NCI-H2029 (cell line): ENCODE measurements at regions not wholly inside any gene's neighbourhood (a gene's known extent, or its start where the extent isn't known, plus 50 kb on each side); places are given as distances from the start of the nearest gene placed in this dataset.

ENCODE experiments used
- DNase-seq: peaks from one replicate; lab custom pipeline; 2025; lab: John Stamatoyannopoulos, UW

GRCh38 chr20:60695226-60696000 is 556.6 kb upstream of the CDH4 start:
- no peak for DNase-seq

GRCh38 chr20:60697252-60697651 is 554.8 kb upstream of the CDH4 start:
- DNase-seq: no peak

GRCh38 chr20:60700728-60701127 is 551.3 kb upstream of the CDH4 start:
- no peak for DNase-seq

- no peak for DNase-seq
Measured at GRCh38 chr20:60704147-60704546, 547.9 kb upstream of the CDH4 start.

- DNase-seq: no peak
Measured at GRCh38 chr20:60713396-60713795, 538.7 kb upstream of the CDH4 start.

GRCh38 chr20:60715172-60715571 is 536.9 kb upstream of the CDH4 start:
- no peak for DNase-seq

GRCh38 chr20:60718743-60719480 is 533.1 kb upstream of the CDH4 start:
- DNase-seq: peak; percentile 44

- DNase-seq: no peak
Measured at GRCh38 chr20:60725311-60725906, 526.7 kb upstream of the CDH4 start.

- DNase-seq: no peak
Measured at GRCh38 chr20:60727425-60727824, 524.6 kb upstream of the CDH4 start.

- DNase-seq: no peak
Measured at GRCh38 chr20:60728705-60729104, 523.4 kb upstream of the CDH4 start.

- no peak for DNase-seq
Measured at GRCh38 chr20:60729135-60729900, 522.7 kb upstream of the CDH4 start.

- DNase-seq: no peak
Measured at GRCh38 chr20:60732322-60732721, 519.7 kb upstream of the CDH4 start.

- DNase-seq: no peak
Measured at GRCh38 chr20:60748086-60748485, 504.0 kb upstream of the CDH4 start.

- DNase-seq: no peak
Measured at GRCh38 chr20:60749804-60750602, 502.1 kb upstream of the CDH4 start.

- no peak for DNase-seq
Measured at GRCh38 chr20:60750909-60751308, 501.2 kb upstream of the CDH4 start.

- no peak for DNase-seq
Measured at GRCh38 chr20:60751826-60752225, 500.2 kb upstream of the CDH4 start.

GRCh38 chr20:60752741-60753420 is 499.2 kb upstream of the CDH4 start:
- peak; percentile 11 for DNase-seq

- DNase-seq: no peak
Measured at GRCh38 chr20:60754856-60755255, 497.2 kb upstream of the CDH4 start.

- DNase-seq: no peak
Measured at GRCh38 chr20:60759651-60760050, 492.4 kb upstream of the CDH4 start.

GRCh38 chr20:60760256-60761000 is 491.6 kb upstream of the CDH4 start:
- DNase-seq: no peak
